ENCODE measurements at regions not wholly inside any gene's neighbourhood (a gene's known extent, or its start where the extent isn't known, plus 50 kb on each side); places are given as distances from the start of the nearest gene placed in this dataset.

GRCh38 chr13:67650471-67650870 lies 420.3 kb upstream of the PCDH9 start (continued):
- TF ChIP-seq USF1 (IDR thresholded peaks at IDR 0.05; ENCODE audit: borderline replicate concordance, extremely low read length, insufficient read depth, low read depth, low read length) (no peak), MTA3 (IDR thresholded peaks at IDR 0.05; ENCODE audit: borderline replicate concordance, low read length) (no peak), TBL1XR1 (IDR thresholded peaks at IDR 0.05; ENCODE audit: low read depth, low read length) (no peak), IRF5 (IDR thresholded peaks at IDR 0.05; ENCODE audit: borderline replicate concordance) (no peak), CBX3 (IDR thresholded peaks at IDR 0.05; ENCODE audit: borderline replicate concordance, low read depth) (no peak), CTCF (IDR thresholded peaks at IDR 0.05 in 2 of 3, conservative IDR thresholded peaks at IDR 0.05 in 1 of 3; ENCODE audit: control insufficient read depth in 2 of 3, extremely low read depth in 1 of 3, insufficient read depth in 1 of 3, low read depth in 3 of 3, low read length in 3 of 3) (no peak), NKRF (conservative IDR thresholded peaks at IDR 0.05) (no peak)
